GM12878 (cell line): ENCODE measurements at regions not wholly inside any gene's neighbourhood (a gene's known extent, or its start where the extent isn't known, plus 50 kb on each side); places are given as distances from the start of the nearest gene placed in this dataset.

Experiments
- ATAC-seq: fragments of 200-7000 bp; cut with Tn5 transposase; 3 replicates; pipeline ENCODE4 v1.9.1; 2020; ENCODE audit warnings: mild to moderate bottlenecking, moderate library complexity
- BruUV-seq: library from RNA; stranded (reverse); fragments of 400-500 nt; replicated peaks from 2 replicates; lab custom pipeline; 2021; lab: Mats Ljungman, UMichigan
- CTCF ChIA-PET: fragments of 300-600 bp; sonication (Branson Sonifier 250); formaldehyde crosslinking; extraction: SDS; loops from one replicate; lab custom pipeline; 2021; ENCODE audit warnings: inconsistent platforms; lab: Yijun Ruan, JAX
- POLR2A ChIA-PET: fragments of 350-600 bp; formaldehyde crosslinking; extraction: SDS; loops from one replicate; lab custom pipeline; 2021; ENCODE audit warnings: inconsistent platforms; lab: Charles Lee
- RAD21 ChIA-PET: fragments of 300-600 bp; sonication (Branson Sonifier 250); formaldehyde crosslinking; loops from one replicate; lab custom pipeline; 2023; ENCODE audit warnings: antibody characterized with exemption; ENCODE audit not compliant: unreplicated experiment; lab: Charles Lee
- SMC1A ChIA-PET: fragments of 300-600 bp; sonication (Branson Sonifier 250); formaldehyde crosslinking; loops from one replicate; lab custom pipeline; 2023; ENCODE audit not compliant: unreplicated experiment, uncharacterized antibody; lab: Charles Lee
- DNase-seq: peaks from one replicate; pipeline ENCODE4 v3.0.0-alpha.2; 2011; ENCODE audit warnings: low read depth, low spot score
- FAIRE-seq: peaks from 3 replicates; lab custom pipeline; 2011; peaks lifted over from hg19 to GRCh38; lab: Jason Lieb, UNC
- H2AFZ ChIP-seq: 2 replicates; pipeline ENCODE4 v1.6.0; 2011; ENCODE audit warnings: low read depth, low read length, control low read depth; ENCODE audit not compliant: control insufficient read depth
- H3K27ac ChIP-seq: 2 replicates; pipeline ENCODE4 v1.5.1; 2011; ENCODE audit warnings: control low read depth; ENCODE audit not compliant: control insufficient read depth, insufficient read depth
- H3K27me3 ChIP-seq, 2 experiments: replicated peaks in 1 of 2; 2 replicates each; pipeline versions ENCODE4 v1.6.0 to v1.6.1; 2011; ENCODE audit warnings: low read length in 1 of 2; ENCODE audit not compliant: control insufficient read depth in 2 of 2, insufficient read depth in 2 of 2
- H3K36me3 ChIP-seq, 2 experiments: 2 replicates each; pipeline ENCODE4 v1.5.1; 2011; ENCODE audit warnings: low read length in 1 of 2; ENCODE audit not compliant: control insufficient read depth in 2 of 2, insufficient read depth in 2 of 2
- H3K4me1 ChIP-seq: 2 replicates; pipeline ENCODE4 v1.6.1; 2011; ENCODE audit warnings: mild to moderate bottlenecking, low read length, moderate library complexity, mixed read lengths; ENCODE audit not compliant: control insufficient read depth, insufficient read depth
- H3K4me2 ChIP-seq: 2 replicates; pipeline ENCODE4 v1.6.0; 2011; ENCODE audit warnings: control low read depth; ENCODE audit not compliant: control insufficient read depth, insufficient read depth
- H3K4me3 ChIP-seq: fragments of 200-600 bp; sonication (generic); 2 replicates; pipeline ENCODE4 v1.5.1; 2016
- H3K79me2 ChIP-seq: 2 replicates; pipeline ENCODE4 v1.6.0; 2011; ENCODE audit warnings: low read length; ENCODE audit not compliant: control insufficient read depth, insufficient read depth
- H3K9ac ChIP-seq: 2 replicates; pipeline ENCODE4 v1.8.0; 2011; ENCODE audit warnings: low read length, control low read depth, mixed read lengths; ENCODE audit not compliant: control insufficient read depth, insufficient read depth
- H3K9me3 ChIP-seq: replicated peaks from 3 replicates; pipeline ENCODE4 v1.5.1; 2011; ENCODE audit warnings: mild to moderate bottlenecking, low read length; ENCODE audit not compliant: control insufficient read depth, insufficient read depth
- H4K20me1 ChIP-seq: 2 replicates; pipeline ENCODE4 v1.6.0; 2011; ENCODE audit not compliant: control insufficient read depth, insufficient read depth
- CBX5 ChIP-seq: sonication (generic); IDR thresholded peaks from 2 replicates; pipeline ENCODE4 v1.6.1; 2016; ENCODE audit warnings: low read depth, moderate library complexity, mild to moderate bottlenecking, inconsistent platforms
- EZH2 ChIP-seq: IDR thresholded peaks from 2 replicates; pipeline ENCODE4 v1.6.1; 2012; ENCODE audit warnings: low read depth, mild to moderate bottlenecking, control low read depth, inconsistent platforms, low read length, borderline replicate concordance; ENCODE audit not compliant: control insufficient read depth
- SUPT20H ChIP-seq: IDR thresholded peaks from 2 replicates; pipeline ENCODE4 v1.6.1; 2011; ENCODE audit warnings: low read depth, mild to moderate bottlenecking, low read length, moderate library complexity, borderline replicate concordance; ENCODE audit not compliant: control insufficient read depth
- WGBS: methylation state at CpG from one replicate; pipeline ENCODE4 v1.1.6; 2016; ENCODE audit warnings: low lambda C conversion rate; ENCODE audit not compliant: insufficient replicate concordance, insufficient coverage; ENCODE audit errors: missing lambda C conversion rate; 5-methylcytosine and 5-hydroxymethylcytosine counted together
- in situ Hi-C: fragments of 300-500 bp; cut with MboI; formaldehyde crosslinking; loops from 9 replicates; pipeline ENCODE4 v1.14.3; 2018; ENCODE audit warnings: mixed read lengths
- intact Hi-C: fragments of 100-400 bp; cut with micrococcal nuclease; formaldehyde crosslinking; loops from one replicate; pipeline ENCODE4 v1.14.2; 2022; ENCODE audit not compliant: unreplicated experiment
- TF ChIP-seq, protein P1 (sequence below): IDR thresholded peaks from 2 replicates; pipeline ENCODE4 v1.6.1; 2012; ENCODE audit warnings: mild to moderate bottlenecking, low read depth, low read length

GRCh38 chr9:135345775-135346433 is 133.7 kb upstream of the PPP1R26 start:
- DNase-seq (no peak), ATAC-seq (no peak), FAIRE-seq (no peak)
- no TSS peak for BruUV-seq
- ChIA-PET POLR2A (no interaction called here), SMC1A (no interaction called here), CTCF (no interaction called here), RAD21 (no interaction called here)
- no peak overlapping the region for H3K27ac ChIP-seq
- no peak overlapping the region for H2AFZ ChIP-seq
- H3K4me1 ChIP-seq: no peaks in the 10 kb centered on the region
- H3K4me2 ChIP-seq: no peak overlapping the region
- intact Hi-C loops (no loop called here), in situ Hi-C loops (loop anchor here (5.0 to 10.0 kb wide), 2 partner anchors 259 to 651 kb away; partner anchors contain the start of gene OLFM1)
- H3K27me3 ChIP-seq: 0 out of 4 replicates have a peak, but pooled peaks cover 0 to under 1% of the 10 kb centered on the region in 2 experiments
- H3K79me2 ChIP-seq: no peaks in the 10 kb centered on the region
- H4K20me1 ChIP-seq: no peaks in the 10 kb centered on the region
- H3K36me3 ChIP-seq: no peaks in the 10 kb centered on the region
- no peak overlapping the region for H3K9ac ChIP-seq
- H3K4me3 ChIP-seq: no peak overlapping the region
- WGBS: 38% methylated on average over 23 of the region's 23 CpGs
- H3K9me3 ChIP-seq: no peaks in the 10 kb centered on the region
- TF ChIP-seq, protein P1, sequence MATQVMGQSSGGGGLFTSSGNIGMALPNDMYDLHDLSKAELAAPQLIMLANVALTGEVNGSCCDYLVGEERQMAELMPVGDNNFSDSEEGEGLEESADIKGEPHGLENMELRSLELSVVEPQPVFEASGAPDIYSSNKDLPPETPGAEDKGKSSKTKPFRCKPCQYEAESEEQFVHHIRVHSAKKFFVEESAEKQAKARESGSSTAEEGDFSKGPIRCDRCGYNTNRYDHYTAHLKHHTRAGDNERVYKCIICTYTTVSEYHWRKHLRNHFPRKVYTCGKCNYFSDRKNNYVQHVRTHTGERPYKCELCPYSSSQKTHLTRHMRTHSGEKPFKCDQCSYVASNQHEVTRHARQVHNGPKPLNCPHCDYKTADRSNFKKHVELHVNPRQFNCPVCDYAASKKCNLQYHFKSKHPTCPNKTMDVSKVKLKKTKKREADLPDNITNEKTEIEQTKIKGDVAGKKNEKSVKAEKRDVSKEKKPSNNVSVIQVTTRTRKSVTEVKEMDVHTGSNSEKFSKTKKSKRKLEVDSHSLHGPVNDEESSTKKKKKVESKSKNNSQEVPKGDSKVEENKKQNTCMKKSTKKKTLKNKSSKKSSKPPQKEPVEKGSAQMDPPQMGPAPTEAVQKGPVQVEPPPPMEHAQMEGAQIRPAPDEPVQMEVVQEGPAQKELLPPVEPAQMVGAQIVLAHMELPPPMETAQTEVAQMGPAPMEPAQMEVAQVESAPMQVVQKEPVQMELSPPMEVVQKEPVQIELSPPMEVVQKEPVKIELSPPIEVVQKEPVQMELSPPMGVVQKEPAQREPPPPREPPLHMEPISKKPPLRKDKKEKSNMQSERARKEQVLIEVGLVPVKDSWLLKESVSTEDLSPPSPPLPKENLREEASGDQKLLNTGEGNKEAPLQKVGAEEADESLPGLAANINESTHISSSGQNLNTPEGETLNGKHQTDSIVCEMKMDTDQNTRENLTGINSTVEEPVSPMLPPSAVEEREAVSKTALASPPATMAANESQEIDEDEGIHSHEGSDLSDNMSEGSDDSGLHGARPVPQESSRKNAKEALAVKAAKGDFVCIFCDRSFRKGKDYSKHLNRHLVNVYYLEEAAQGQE: no peak
- TF ChIP-seq SUPT20H (no peak), CBX5 (no peak), EZH2 (no peak)
- TF ChIP-seq, all 136 proteins: peak for 0
